ENCODE measurements at regions not wholly inside any gene's neighbourhood (a gene's known extent, or its start where the extent isn't known, plus 50 kb on each side); places are given as distances from the start of the nearest gene placed in this dataset.

DNA sequence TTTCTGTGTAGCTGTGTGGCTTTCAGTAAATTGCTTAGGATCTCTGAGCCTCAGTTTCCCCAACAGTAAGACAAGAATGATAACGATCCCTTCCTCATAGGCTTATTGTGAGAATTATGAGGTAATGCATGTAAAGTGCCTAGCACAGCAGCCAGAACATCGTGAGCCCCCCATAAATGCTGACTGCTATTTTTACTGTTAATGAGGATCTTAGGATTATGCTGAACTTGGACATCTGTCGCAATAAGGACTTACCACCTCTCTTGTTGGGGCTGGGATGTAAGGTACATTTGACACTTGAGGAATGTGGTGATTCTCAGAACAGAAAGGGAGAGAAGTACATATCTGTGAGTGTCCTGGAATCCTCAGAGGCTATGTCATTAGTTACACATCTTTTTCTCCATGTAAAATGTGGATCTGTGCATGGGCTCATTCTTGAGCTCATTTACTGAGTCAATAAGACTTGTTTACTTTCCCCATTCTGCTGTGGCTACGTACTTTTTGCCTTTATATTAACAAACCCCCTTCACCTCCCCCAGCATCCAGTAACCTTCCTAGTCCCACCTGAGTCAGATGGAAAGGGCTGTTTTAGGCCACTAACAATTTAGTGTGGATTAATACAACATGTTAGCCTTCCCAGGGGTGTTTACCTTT, 64.4 kb upstream of the PLEKHG1 start:
- Histone ChIP-seq H3K4me1 (peaks cover 17% of the 10 kb centered on the region), H3K27ac (no peak overlapping the region), H3K4me3 (no peak overlapping the region), H3K27me3 (no peaks in the 10 kb centered on the region), H3K9me3 (no peaks in the 10 kb centered on the region), H3K36me3 (no peaks in the 10 kb centered on the region)
- no peak for DNase-seq (ENCODE audit: low spot score in 2 of 2)
- WGBS, result 86% methylated on average over 4 of the region's 4 CpGs
- TF ChIP-seq POLR2A (IDR thresholded peaks at IDR 0.05), result no peak
- TF ChIP-seq, protein P1, sequence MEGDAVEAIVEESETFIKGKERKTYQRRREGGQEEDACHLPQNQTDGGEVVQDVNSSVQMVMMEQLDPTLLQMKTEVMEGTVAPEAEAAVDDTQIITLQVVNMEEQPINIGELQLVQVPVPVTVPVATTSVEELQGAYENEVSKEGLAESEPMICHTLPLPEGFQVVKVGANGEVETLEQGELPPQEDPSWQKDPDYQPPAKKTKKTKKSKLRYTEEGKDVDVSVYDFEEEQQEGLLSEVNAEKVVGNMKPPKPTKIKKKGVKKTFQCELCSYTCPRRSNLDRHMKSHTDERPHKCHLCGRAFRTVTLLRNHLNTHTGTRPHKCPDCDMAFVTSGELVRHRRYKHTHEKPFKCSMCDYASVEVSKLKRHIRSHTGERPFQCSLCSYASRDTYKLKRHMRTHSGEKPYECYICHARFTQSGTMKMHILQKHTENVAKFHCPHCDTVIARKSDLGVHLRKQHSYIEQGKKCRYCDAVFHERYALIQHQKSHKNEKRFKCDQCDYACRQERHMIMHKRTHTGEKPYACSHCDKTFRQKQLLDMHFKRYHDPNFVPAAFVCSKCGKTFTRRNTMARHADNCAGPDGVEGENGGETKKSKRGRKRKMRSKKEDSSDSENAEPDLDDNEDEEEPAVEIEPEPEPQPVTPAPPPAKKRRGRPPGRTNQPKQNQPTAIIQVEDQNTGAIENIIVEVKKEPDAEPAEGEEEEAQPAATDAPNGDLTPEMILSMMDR (IDR thresholded peaks at IDR 0.05), result no peak
- no peak for TF ChIP-seq EP300 (IDR thresholded peaks at IDR 0.05)
- no peak for TF ChIP-seq POLR2AphosphoS5 (IDR thresholded peaks at IDR 0.05)

DNA sequence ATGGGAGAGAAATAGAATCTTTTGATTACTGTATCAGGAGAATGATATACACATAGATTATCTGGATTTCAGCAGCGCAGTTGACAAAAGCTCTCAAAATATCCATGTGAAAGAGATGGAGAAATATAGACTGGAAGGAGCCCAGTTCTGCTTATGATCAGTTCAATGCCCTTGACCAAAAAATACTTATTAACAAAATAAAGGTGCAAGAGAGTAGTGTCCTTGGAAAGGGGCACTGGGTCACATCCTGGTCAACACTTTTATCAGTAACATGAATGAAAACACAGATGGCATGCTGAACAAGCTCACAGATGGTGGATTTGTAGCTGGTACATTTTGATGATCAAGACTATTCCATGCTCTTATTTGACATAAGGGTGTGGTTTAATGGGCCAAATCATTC, 63.9 kb upstream of the PLEKHG1 start:
- no peak overlapping the region for H3K27ac ChIP-seq
- 100% methylated on average over 1 of the region's 1 CpG for WGBS
- no peaks in the 10 kb centered on the region for H3K27me3 ChIP-seq
- DNase-seq (ENCODE audit: low spot score in 2 of 2), result no peak
- TF ChIP-seq, protein P1 (IDR thresholded peaks at IDR 0.05), result no peak
- no peak for TF ChIP-seq POLR2A (IDR thresholded peaks at IDR 0.05)
- TF ChIP-seq EP300 (IDR thresholded peaks at IDR 0.05), result no peak
- TF ChIP-seq POLR2AphosphoS5 (IDR thresholded peaks at IDR 0.05), result no peak
- H3K9me3 ChIP-seq, result no peaks in the 10 kb centered on the region
- no peak overlapping the region for H3K4me3 ChIP-seq
- H3K36me3 ChIP-seq, result no peaks in the 10 kb centered on the region
- H3K4me1 ChIP-seq, result peaks cover 17% of the 10 kb centered on the region

DNA sequence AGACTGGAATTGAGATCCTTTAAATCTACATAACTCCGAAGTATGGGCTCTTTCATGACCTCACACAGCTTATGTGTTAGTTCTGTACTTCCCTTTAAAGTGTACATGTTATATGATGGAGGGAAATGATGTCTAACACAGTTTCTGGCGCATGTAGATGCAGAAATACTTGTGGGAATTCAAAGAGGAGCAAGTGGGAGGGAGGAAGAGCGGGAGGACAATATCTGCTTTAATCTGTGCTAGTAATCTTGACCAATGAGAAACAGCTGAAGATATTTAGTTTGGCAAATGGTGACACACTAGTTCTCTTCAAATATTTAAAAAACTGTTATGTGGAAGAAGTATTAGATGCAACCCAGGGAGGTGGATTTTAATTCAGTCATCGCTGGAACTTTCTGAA, 62.9 kb upstream of the PLEKHG1 start:
- TF ChIP-seq EP300 (IDR thresholded peaks at IDR 0.05), result no peak
- TF ChIP-seq POLR2AphosphoS5 (IDR thresholded peaks at IDR 0.05), result no peak
- TF ChIP-seq POLR2A (IDR thresholded peaks at IDR 0.05), result no peak
- TF ChIP-seq, protein P1 (IDR thresholded peaks at IDR 0.05), result no peak
- H3K36me3 ChIP-seq, result no peaks in the 10 kb centered on the region
- H3K4me3 ChIP-seq, result no peak overlapping the region
- WGBS, result 66% methylated on average over 4 of the region's 4 CpGs
- no peaks in the 10 kb centered on the region for H3K9me3 ChIP-seq
- DNase-seq (ENCODE audit: low spot score in 2 of 2), result no peak
- H3K27me3 ChIP-seq, result no peaks in the 10 kb centered on the region
- H3K27ac ChIP-seq, result peak overlapping the region; percentile 32
- peaks cover 17% of the 10 kb centered on the region for H3K4me1 ChIP-seq

DNA sequence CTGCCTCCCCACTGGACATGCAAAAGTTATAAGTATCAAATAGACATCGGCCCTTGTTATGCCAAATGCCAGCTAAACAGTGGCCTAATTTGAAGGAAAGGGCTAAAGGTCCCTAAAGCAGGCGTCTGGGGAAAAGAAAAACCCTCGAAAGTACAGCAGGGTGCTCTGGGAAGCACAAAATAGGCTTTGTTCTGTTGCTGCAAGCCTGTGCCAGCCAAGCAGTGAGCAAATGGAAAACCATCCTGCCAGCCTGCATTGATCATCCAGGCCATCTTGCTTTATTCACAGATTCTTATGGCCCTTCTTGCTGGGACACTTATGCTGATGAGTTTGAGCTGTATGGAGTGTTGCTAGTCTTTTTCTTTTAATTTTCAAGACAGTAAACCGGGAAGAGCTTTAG, 62.2 kb upstream of the PLEKHG1 start:
- Histone ChIP-seq H3K36me3 (no peaks in the 10 kb centered on the region), H3K27me3 (peaks cover under 1% of the 10 kb centered on the region), H3K4me3 (no peak overlapping the region), H3K4me1 (peaks cover 17% of the 10 kb centered on the region), H3K27ac (peak overlapping the region; percentile 32), H3K9me3 (no peaks in the 10 kb centered on the region)
- TF ChIP-seq POLR2AphosphoS5 (IDR thresholded peaks at IDR 0.05), result no peak
- TF ChIP-seq, protein P1 (IDR thresholded peaks at IDR 0.05), result no peak
- no peak for DNase-seq (ENCODE audit: low spot score in 2 of 2)
- 42% methylated on average over 4 of the region's 4 CpGs for WGBS

DNA sequence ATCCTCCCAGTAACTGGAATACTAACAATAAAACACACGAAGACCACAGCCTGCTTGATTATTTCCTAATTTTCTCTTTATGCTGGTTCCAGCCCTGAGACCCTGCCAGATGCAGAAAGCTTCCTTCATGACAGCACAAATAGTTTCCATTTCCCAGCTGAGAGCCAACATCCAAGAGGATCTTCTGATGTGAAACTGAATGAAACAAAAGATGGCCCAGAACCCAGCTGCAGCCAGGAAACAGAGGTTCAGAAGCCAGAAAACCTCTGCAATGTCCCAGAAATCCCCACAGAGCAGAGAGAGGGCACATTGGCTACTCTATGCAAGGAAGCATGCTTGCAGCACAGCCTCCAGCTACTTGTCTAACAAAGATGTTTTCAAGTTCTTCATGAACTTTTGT, 61.8 kb upstream of the PLEKHG1 start:
- TF ChIP-seq POLR2A (IDR thresholded peaks at IDR 0.05), result no peak
- TF ChIP-seq, protein P1 (IDR thresholded peaks at IDR 0.05), result no peak
- TF ChIP-seq POLR2AphosphoS5 (IDR thresholded peaks at IDR 0.05), result peak in 1 of 3 donors; percentile 60
- no peaks in the 10 kb centered on the region for H3K9me3 ChIP-seq
- 25% methylated on average over 1 of the region's 1 CpG for WGBS
- no peak overlapping the region for H3K27ac ChIP-seq
- no peaks in the 10 kb centered on the region for H3K36me3 ChIP-seq
- peak in 1 of 2 donors; percentile 70 for DNase-seq (ENCODE audit: low spot score in 2 of 2)
- no peak overlapping the region for H3K4me3 ChIP-seq
- H3K4me1 ChIP-seq, result peaks cover 17% of the 10 kb centered on the region
- peaks cover 5% of the 10 kb centered on the region for H3K27me3 ChIP-seq

Data from suprapubic skin (tissue), 4 donors.